PC-9 (cell line): ENCODE measurements at regions not wholly inside any gene's neighbourhood (a gene's known extent, or its start where the extent isn't known, plus 50 kb on each side); places are given as distances from the start of the nearest gene placed in this dataset.

Experiments
- CTCF ChIP-seq: fragments of 200-600 bp; sonication (generic); conservative IDR thresholded peaks from 2 replicates; pipeline ENCODE4 v1.6.1; 2017; ENCODE audit warnings: mixed run types, antibody characterized with exemption, mild to moderate bottlenecking, moderate library complexity
- EZH2 ChIP-seq: fragments of 200-600 bp; sonication (generic); IDR thresholded peaks from 2 replicates; pipeline ENCODE4 v1.8.0; 2017; ENCODE audit warnings: antibody characterized with exemption, low read depth

DNA sequence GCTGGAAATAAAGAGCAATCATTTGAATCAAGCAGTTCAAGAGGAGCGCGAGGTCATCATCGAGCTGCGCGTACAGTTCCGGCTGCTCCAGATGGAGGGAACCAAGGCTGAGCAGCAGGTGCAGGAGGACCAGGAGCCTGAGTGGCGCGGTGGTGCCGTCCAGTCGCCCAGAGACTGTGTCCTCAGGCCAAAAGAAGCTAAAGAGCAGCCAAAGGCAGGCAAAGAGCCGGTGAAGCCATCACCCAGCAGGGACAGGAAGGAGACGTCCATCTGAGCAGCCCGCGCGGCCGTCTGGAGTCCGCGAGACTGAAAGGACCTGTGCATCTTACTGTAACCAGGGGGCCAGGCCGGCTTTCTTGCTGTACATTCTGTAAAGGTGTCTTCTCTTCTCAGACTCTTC lies 277.2 kb upstream of the TTC14 start:
- no peak for TF ChIP-seq CTCF
- no peak for TF ChIP-seq EZH2
